C4-2B (cell line): ENCODE measurements at regions not wholly inside any gene's neighbourhood (a gene's known extent, or its start where the extent isn't known, plus 50 kb on each side); places are given as distances from the start of the nearest gene placed in this dataset.

ENCODE experiments used
- CTCF ChIP-seq: fragments of 450-650 bp; conservative IDR thresholded peaks from 2 replicates; pipeline ENCODE4 v1.5.1; 2017; ENCODE audit warnings: mild to moderate bottlenecking
- ZFX ChIP-seq: fragments of 450-650 bp; IDR thresholded peaks from 2 replicates; pipeline ENCODE4 v1.6.1; 2017

DNA sequence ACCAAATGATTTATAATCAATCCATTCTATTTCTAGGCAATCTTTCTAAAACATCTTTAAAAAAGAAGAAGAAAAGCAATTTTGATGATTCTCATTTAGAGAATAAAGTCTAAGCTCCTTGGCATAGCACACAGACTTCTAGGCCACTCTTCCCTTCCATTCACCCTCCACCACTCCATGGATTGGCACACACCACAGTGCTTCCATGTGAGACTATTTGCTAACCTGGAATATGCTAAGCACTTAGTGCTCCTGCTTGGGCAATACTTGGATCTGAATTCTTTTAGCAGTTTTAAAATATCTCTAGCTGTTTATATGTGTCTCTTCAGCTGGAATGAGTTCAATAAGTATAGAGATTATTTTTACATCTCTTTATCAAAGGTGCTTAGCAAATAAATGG lies 177.6 kb upstream of the FBXL7 start:
- no peak for TF ChIP-seq CTCF
- no peak for TF ChIP-seq ZFX
